Endothelial cell of umbilical vein (primary cell): ENCODE measurements at regions not wholly inside any gene's neighbourhood (a gene's known extent, or its start where the extent isn't known, plus 50 kb on each side); places are given as distances from the start of the nearest gene placed in this dataset.

ENCODE experiments used
- BruUV-seq: library from RNA; stranded (reverse); fragments of 400-500 nt; replicated peaks from 2 replicates; lab custom pipeline; 2021; lab: Mats Ljungman, UMichigan
- CTCF ChIA-PET: fragments of 300-600, 350-600 bp; sonication (Branson Sonifier 250); formaldehyde crosslinking; loops from one replicate; lab custom pipeline; 2021; ENCODE audit warnings: antibody characterized with exemption, inconsistent platforms; lab: Charles Lee
- POLR2A ChIA-PET: fragments of 300-600, 350-600 bp; sonication (Branson Sonifier 250); formaldehyde crosslinking; loops from one replicate; lab custom pipeline; 2021; ENCODE audit warnings: antibody characterized with exemption, inconsistent platforms; lab: Charles Lee
- DNase-seq: peaks from one replicate; pipeline ENCODE4 v3.0.0-alpha.2; 2011; ENCODE audit warnings: low read depth, low spot score
- FAIRE-seq: peaks from 2 replicates; lab custom pipeline; 2011; peaks lifted over from hg19 to GRCh38; lab: Jason Lieb, UNC
- H2AFZ ChIP-seq: 2 replicates; pipeline ENCODE4 v1.6.0; 2012; ENCODE audit warnings: low read depth, low read length, control low read depth, inconsistent platforms
- H3K27ac ChIP-seq: 2 replicates; pipeline ENCODE4 v1.5.1; 2011; ENCODE audit warnings: low read depth, mild to moderate bottlenecking, control low read depth, low read length, moderate library complexity; ENCODE audit not compliant: insufficient read depth
- H3K27me3 ChIP-seq, 2 experiments: 2 replicates each; pipeline versions ENCODE4 v1.6.0 to v1.6.1; 2011; ENCODE audit warnings: low read length in 2 of 2, mixed read lengths in 1 of 2; ENCODE audit not compliant: control insufficient read depth in 2 of 2, insufficient read depth in 2 of 2
- H3K36me3 ChIP-seq, 2 experiments: 2 replicates in 1 of 2; 3 replicates in 1 of 2; pipeline ENCODE4 v1.5.1; 2011; ENCODE audit warnings: low read length in 2 of 2, mild to moderate bottlenecking in 1 of 2, moderate library complexity in 1 of 2; ENCODE audit not compliant: control insufficient read depth in 2 of 2, insufficient read depth in 2 of 2; ENCODE audit errors: extremely low read depth in 1 of 2
- H3K4me1 ChIP-seq: 3 replicates; pipeline ENCODE4 v1.5.1; 2011; ENCODE audit warnings: mild to moderate bottlenecking, low read length; ENCODE audit not compliant: control insufficient read depth, insufficient read depth; ENCODE audit errors: extremely low read depth
- H3K4me2 ChIP-seq: 2 replicates; pipeline ENCODE4 v1.6.1; 2011; ENCODE audit warnings: low read length, control low read depth, mixed read lengths; ENCODE audit not compliant: insufficient read depth
- H3K4me3 ChIP-seq, 3 experiments: fragments of 200-600 bp in 1 of 3; sonication (generic), shearing (Covaris generic) in 1 of 3; replicated peaks in 1 of 3; 2 replicates each; pipeline ENCODE4 v1.5.1; 2011 to 2016; ENCODE audit warnings: control low read depth in 3 of 3, low read length in 3 of 3, mild to moderate bottlenecking in 2 of 3, inconsistent platforms in 1 of 3, low read depth in 1 of 3, moderate library complexity in 1 of 3; ENCODE audit not compliant: insufficient read depth in 1 of 3
- H3K79me2 ChIP-seq: 2 replicates; pipeline ENCODE4 v1.6.0; 2012; ENCODE audit warnings: low read length, inconsistent platforms; ENCODE audit not compliant: control insufficient read depth, insufficient read depth
- H3K9ac ChIP-seq: replicated peaks from 2 replicates; pipeline ENCODE3; 2011; ENCODE audit warnings: low read length, control low read depth; ENCODE audit not compliant: insufficient read depth; ENCODE audit errors: extremely low read depth
- H3K9me1 ChIP-seq: replicated peaks from 3 replicates; pipeline ENCODE4 v1.6.0; 2011; ENCODE audit warnings: mild to moderate bottlenecking, low read length; ENCODE audit not compliant: control insufficient read depth, insufficient read depth; ENCODE audit errors: extremely low read depth
- H3K9me3 ChIP-seq: replicated peaks from 2 replicates; pipeline ENCODE4 v1.5.1; 2012; ENCODE audit warnings: low read length, inconsistent platforms; ENCODE audit not compliant: control insufficient read depth, insufficient read depth
- H4K20me1 ChIP-seq: replicated peaks from 2 replicates; pipeline ENCODE3; 2011; ENCODE audit warnings: mild to moderate bottlenecking, low read length; ENCODE audit not compliant: control insufficient read depth, insufficient read depth; ENCODE audit errors: extremely low read depth
- FOS ChIP-seq: IDR thresholded peaks from 2 replicates; pipeline ENCODE4 v1.6.1; 2011; ENCODE audit warnings: mild to moderate bottlenecking, low read length, moderate library complexity, borderline replicate concordance; ENCODE audit not compliant: insufficient read depth
- MAX ChIP-seq: IDR thresholded peaks from 2 replicates; pipeline ENCODE4 v1.6.1; 2011; ENCODE audit not compliant: insufficient read depth, insufficient read length
- POLR2A ChIP-seq: IDR thresholded peaks from 2 replicates; pipeline ENCODE4 v1.6.1; 2012; ENCODE audit warnings: low read depth, mild to moderate bottlenecking, control low read depth, low read length
- dilution Hi-C: fragments of 300-500 bp; cut with MboI; formaldehyde crosslinking; loops from one replicate; pipeline ENCODE4 v1.15.0; 2019; ENCODE audit warnings: low sequenced_read_pairs; ENCODE audit not compliant: extremely low pct_ligation_motif_present
- intact Hi-C: fragments of 100-400 bp; cut with micrococcal nuclease; formaldehyde crosslinking; loops from one replicate; pipeline ENCODE4 v1.10.0; 2022

DNA sequence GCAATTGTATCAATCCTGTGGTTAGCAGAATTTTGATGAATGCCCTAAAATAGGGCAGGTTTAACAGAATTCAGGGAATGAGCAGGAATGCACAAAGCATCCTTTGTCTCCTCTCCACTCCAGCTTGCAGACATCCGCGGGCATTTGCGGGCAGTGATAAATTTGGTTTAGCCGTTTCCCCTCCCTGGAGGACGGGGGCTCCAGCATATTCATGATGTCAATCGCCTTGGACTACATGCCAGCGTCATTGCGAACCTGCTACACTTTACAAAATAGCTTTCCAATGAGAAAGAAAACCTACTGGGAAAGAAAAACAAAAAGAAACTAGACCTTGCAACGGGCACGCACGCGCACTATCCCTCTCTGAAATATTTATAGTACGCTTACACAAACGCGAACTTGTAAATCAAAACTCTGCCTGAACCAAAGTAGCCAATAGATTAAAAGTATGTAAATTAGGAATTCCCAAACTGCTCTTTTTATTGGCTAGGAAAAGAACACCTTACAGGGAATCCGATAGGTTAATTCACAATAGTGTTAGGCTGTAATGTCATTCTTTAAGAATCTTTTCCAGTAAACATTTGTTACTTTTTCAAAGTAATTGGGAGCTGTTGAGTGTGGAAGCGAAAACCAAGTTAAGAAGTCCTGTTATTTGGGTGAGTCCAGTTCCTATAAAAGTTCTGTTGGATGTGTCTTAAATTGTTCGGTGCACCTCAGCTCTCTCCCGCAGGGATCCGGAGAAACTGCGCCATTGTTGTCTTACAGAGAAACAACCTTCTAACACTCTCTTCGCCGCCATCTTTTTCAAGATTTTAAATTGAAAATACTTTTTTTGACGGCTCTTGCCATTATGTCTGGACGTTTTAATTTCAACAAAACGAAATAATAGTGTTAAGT lies 136.7 kb downstream of the HFE start:
- DNase-seq: peak; percentile 94
- H3K79me2 ChIP-seq: no peaks in the 10 kb centered on the region
- H3K4me3 ChIP-seq: peak overlapping the region; percentile 47 to 94 (median 77)
- H4K20me1 ChIP-seq: no peaks in the 10 kb centered on the region
- POLR2A ChIA-PET: interaction anchor here (0.9 to 3.0 kb wide), 9 partner anchors 10 to 198 kb away, joined by 3 to 19 read pairs (median 4); a partner anchor contains a TSS
- H3K27me3 ChIP-seq: no peaks in the 10 kb centered on the region
- TSS peak; percentile 71 for BruUV-seq
- no peaks in the 10 kb centered on the region for H3K9me3 ChIP-seq
- dilution Hi-C loops: no loop called here
- TF ChIP-seq MAX: no peak
- TF ChIP-seq POLR2A: peak; percentile 71
- no peaks in the 10 kb centered on the region for H3K9me1 ChIP-seq
- peak overlapping the region; percentile 43 for H2AFZ ChIP-seq
- intact Hi-C loops: loop anchor here (1.0 to 2.0 kb wide), 5 partner anchors 8 to 61 kb away; a partner anchor contains a TSS
- peak; percentile 50 for FAIRE-seq
- peak overlapping the region; percentile 96 for H3K4me2 ChIP-seq
- CTCF ChIA-PET: interaction anchor here (0.6 to 5.2 kb wide), 6 partner anchors 10 to 504 kb away, joined by 3 to 28 read pairs (median 4); a partner anchor contains a TSS
- peaks cover 14% of the 10 kb centered on the region for H3K4me1 ChIP-seq
- H3K9ac ChIP-seq: peak overlapping the region; percentile 96
- peaks cover 0 to 1% of the 10 kb centered on the region in 2 experiments for H3K36me3 ChIP-seq
- H3K27ac ChIP-seq: peak overlapping the region; percentile 96

- H3K9me3 ChIP-seq: no peaks in the 10 kb centered on the region
- H3K9ac ChIP-seq: peak overlapping the region; percentile 96
- ChIA-PET POLR2A (interaction anchor here (1.0 to 3.0 kb wide), 6 partner anchors 8 to 198 kb away, joined by 3 to 19 read pairs (median 9); a partner anchor contains a TSS), CTCF (interaction anchor here (2.9 to 5.2 kb wide), 2 partner anchors 9 to 26 kb away, joined by 13 to 28 read pairs; a partner anchor contains a TSS)
- H3K79me2 ChIP-seq: no peaks in the 10 kb centered on the region
- no TSS peak for BruUV-seq
- no peak overlapping the region for H2AFZ ChIP-seq
- FAIRE-seq (no peak), DNase-seq (no peak)
- peak overlapping the region; percentile 96 for H3K27ac ChIP-seq
- H3K4me3 ChIP-seq: peak overlapping the region; percentile 47 to 94 (median 77)
- no peaks in the 10 kb centered on the region for H4K20me1 ChIP-seq
- no peaks in the 10 kb centered on the region for H3K9me1 ChIP-seq
- dilution Hi-C loops (no loop called here), intact Hi-C loops (loop anchor here (1.0 to 2.0 kb wide), 5 partner anchors 8 to 61 kb away; a partner anchor contains a TSS)
- H3K36me3 ChIP-seq: peaks cover 0 to 1% of the 10 kb centered on the region in 2 experiments
- H3K27me3 ChIP-seq: no peaks in the 10 kb centered on the region
- H3K4me1 ChIP-seq: peaks cover 14% of the 10 kb centered on the region
- TF ChIP-seq FOS: no peak
- peak overlapping the region; percentile 96 for H3K4me2 ChIP-seq
These were observed 137.3 kb downstream of the HFE start for GRCh38 chr6:26224547-26224912.
